ENCODE measurements at regions not wholly inside any gene's neighbourhood (a gene's known extent, or its start where the extent isn't known, plus 50 kb on each side); places are given as distances from the start of the nearest gene placed in this dataset.

DNA sequence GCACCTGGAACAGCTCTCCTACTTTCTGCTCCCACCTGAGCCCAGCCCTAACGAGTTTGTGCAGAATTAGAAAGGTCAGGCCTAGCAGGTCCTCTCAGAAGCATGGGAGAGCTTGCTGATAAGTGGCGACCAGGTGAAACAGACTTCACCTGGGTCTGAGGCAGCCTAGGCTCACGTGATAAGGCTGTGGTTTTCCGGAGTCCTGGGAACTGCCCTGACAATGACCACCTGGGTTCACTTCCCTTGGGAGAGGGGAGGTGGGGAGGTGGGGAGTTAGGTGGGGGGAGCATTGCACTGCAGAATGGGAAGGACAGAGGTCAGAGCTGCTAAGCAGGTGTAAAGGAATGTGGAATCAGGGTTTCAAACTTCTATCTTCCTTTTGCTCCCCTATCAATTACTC, 152.9 kb upstream of the MAP1B start:
- Histone ChIP-seq H3K4me1 (peaks cover 0 to 3% (median 0%) of the 10 kb centered on the region in 12 donors), H3K4me3 (no peak overlapping the region), H3K27ac (no peak overlapping the region), H3K36me3 (no peaks in the 10 kb centered on the region), H3K27me3 (no peaks in the 10 kb centered on the region), H3K9me3 (peaks cover 0 to 5% (median 0%) of the 10 kb centered on the region in 12 donors)
- intact Hi-C loops (cut with DNase I) = no loop called here
- DNase-seq (no peak), ATAC-seq (no peak)
- TF ChIP-seq POLR2A (IDR thresholded peaks at IDR 0.05) = no peak
- TF ChIP-seq, protein P1, sequence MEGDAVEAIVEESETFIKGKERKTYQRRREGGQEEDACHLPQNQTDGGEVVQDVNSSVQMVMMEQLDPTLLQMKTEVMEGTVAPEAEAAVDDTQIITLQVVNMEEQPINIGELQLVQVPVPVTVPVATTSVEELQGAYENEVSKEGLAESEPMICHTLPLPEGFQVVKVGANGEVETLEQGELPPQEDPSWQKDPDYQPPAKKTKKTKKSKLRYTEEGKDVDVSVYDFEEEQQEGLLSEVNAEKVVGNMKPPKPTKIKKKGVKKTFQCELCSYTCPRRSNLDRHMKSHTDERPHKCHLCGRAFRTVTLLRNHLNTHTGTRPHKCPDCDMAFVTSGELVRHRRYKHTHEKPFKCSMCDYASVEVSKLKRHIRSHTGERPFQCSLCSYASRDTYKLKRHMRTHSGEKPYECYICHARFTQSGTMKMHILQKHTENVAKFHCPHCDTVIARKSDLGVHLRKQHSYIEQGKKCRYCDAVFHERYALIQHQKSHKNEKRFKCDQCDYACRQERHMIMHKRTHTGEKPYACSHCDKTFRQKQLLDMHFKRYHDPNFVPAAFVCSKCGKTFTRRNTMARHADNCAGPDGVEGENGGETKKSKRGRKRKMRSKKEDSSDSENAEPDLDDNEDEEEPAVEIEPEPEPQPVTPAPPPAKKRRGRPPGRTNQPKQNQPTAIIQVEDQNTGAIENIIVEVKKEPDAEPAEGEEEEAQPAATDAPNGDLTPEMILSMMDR (IDR thresholded peaks at IDR 0.05) = no peak
- 64 to 70% (median 66%) methylated on average over 4 of the region's 4 CpGs for WGBS, 4 donors

DNA sequence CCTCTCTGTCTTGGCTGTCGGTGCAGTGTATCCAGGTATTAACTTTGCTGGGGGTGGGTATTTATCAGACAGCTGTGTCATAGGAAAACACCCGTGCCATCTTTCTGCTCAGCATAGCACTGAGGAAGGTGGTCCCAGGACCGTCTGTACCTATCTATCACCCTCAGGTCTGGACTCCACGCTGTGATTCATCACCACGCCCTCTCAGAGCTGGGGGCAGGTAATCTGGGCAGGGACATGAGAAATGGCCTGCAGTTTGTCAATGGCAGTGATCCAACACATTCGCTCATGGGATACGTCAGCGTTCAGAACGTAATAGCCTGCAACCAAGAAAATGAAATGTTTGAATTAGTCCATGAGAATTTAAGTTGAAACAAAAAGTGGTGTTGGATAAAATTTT, 151.6 kb upstream of the MAP1B start:
- intact Hi-C loops (cut with DNase I) = no loop called here
- DNase-seq = no peak
- Histone ChIP-seq H3K27ac (no peak overlapping the region), H3K4me3 (no peak overlapping the region), H3K9me3 (no peaks in the 10 kb centered on the region), H3K36me3 (no peaks in the 10 kb centered on the region), H3K4me1 (peaks cover 0 to 3% (median 0%) of the 10 kb centered on the region in 12 donors), H3K27me3 (no peaks in the 10 kb centered on the region)
- ATAC-seq = no peak
- TF ChIP-seq POLR2A (IDR thresholded peaks at IDR 0.05) = no peak
- TF ChIP-seq, protein P1 (IDR thresholded peaks at IDR 0.05) = no peak
- 76 to 82% (median 78%) methylated on average over 9 of the region's 9 CpGs for WGBS, 4 donors

DNA sequence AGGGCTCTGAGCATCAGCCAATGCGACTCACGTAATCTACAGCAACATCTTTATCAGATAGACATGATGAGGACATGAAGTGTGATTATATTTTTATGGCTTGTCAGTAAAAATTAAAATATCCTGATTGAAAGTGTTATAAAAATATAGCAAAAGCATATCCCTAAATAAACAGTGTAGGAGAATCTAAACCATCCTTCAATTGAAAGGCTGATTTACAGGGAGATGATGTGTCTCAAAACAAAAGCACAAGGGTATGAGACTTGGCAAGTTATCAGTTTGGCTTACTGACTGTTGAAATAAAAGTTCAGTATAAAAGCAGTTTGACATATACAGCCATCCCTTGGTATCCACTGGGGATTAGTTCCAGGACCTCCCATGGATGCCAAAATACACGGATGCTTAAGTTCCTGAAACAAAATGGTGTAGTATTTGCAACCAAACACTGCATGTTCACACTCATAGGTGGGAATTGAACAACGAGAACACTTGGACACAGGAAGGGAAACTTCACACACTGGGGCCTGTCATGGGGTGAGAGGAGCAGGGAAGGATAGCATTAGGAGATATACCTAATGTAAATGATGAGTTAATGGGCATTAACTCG, 149.9 kb upstream of the MAP1B start:
- no peak for TF ChIP-seq POLR2A (IDR thresholded peaks at IDR 0.05)
- TF ChIP-seq, protein P1 (IDR thresholded peaks at IDR 0.05) = no peak
- H3K27me3 ChIP-seq = no peaks in the 10 kb centered on the region
- no peaks in the 10 kb centered on the region for H3K9me3 ChIP-seq
- no peak overlapping the region for H3K4me3 ChIP-seq
- no peak for ATAC-seq
- intact Hi-C loops (cut with DNase I) = no loop called here
- peaks cover 0 to 3% (median 0%) of the 10 kb centered on the region in 12 donors for H3K4me1 ChIP-seq
- no peak for DNase-seq
- no peaks in the 10 kb centered on the region for H3K36me3 ChIP-seq
- no peak overlapping the region for H3K27ac ChIP-seq
- WGBS, 4 donors = 67 to 74% (median 72%) methylated on average over 5 of the region's 5 CpGs

DNA sequence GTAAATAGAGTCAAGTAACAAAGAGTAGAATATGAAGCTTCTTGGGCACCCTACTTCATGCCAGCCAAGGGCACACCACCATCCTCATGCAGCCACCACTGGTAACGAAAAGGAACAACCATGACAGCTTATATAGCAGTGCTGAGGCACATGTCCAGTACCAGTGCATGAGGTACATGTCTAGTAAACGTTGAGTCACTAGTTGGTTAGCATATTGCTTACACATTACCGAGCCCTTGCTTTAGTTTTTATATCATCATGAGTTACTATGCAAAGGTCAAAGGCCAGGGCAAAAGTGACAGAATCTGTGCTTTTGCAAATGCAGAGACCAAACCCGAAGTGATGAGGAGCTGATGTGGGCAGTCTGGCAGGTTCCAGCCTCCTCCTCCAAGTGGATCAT, 147.1 kb upstream of the MAP1B start:
- ATAC-seq (no peak), DNase-seq (no peak)
- Histone ChIP-seq H3K9me3 (no peaks in the 10 kb centered on the region), H3K27me3 (no peaks in the 10 kb centered on the region), H3K4me1 (peaks cover 0 to 3% (median 0%) of the 10 kb centered on the region in 12 donors), H3K4me3 (no peak overlapping the region), H3K27ac (no peak overlapping the region), H3K36me3 (no peaks in the 10 kb centered on the region)
- TF ChIP-seq POLR2A (IDR thresholded peaks at IDR 0.05) = no peak
- TF ChIP-seq, protein P1 (IDR thresholded peaks at IDR 0.05) = no peak
- intact Hi-C loops (cut with DNase I) = no loop called here
- 88 to 93% (median 90%) methylated on average over 4 of the region's 4 CpGs for WGBS, 4 donors
